Myocyte (in vitro differentiated cells): ENCODE measurements at regions not wholly inside any gene's neighbourhood (a gene's known extent, or its start where the extent isn't known, plus 50 kb on each side); places are given as distances from the start of the nearest gene placed in this dataset.

Source experiments
- DNase-seq: peaks from one replicate; pipeline ENCODE4 v3.0.0-alpha.2; 2012; ENCODE audit warnings: low read depth

GRCh38 chr11:40062616-40063015 is 1396.8 kb downstream of the LRRC4C start:
- no peak for DNase-seq

- DNase-seq, result no peak
Measured at GRCh38 chr11:40061221-40061620, 1398.2 kb downstream of the LRRC4C start.

- DNase-seq, result no peak
Measured at GRCh38 chr11:40054631-40055030, 1404.8 kb downstream of the LRRC4C start.

- no peak for DNase-seq
Measured at GRCh38 chr11:40045312-40045711, 1414.1 kb downstream of the LRRC4C start.

GRCh38 chr11:40037005-40037404 is 1422.4 kb downstream of the LRRC4C start:
- no peak for DNase-seq

GRCh38 chr11:40032331-40032730 is 1427.1 kb downstream of the LRRC4C start:
- DNase-seq, result no peak

GRCh38 chr11:40030867-40031266 is 1428.6 kb downstream of the LRRC4C start:
- no peak for DNase-seq

GRCh38 chr11:40029391-40029790 is 1430.1 kb downstream of the LRRC4C start:
- DNase-seq, result no peak

- no peak for DNase-seq
Measured at GRCh38 chr11:40027720-40028119, 1431.7 kb downstream of the LRRC4C start.

- DNase-seq, result no peak
Measured at GRCh38 chr11:40023724-40024123, 1435.7 kb downstream of the LRRC4C start.

GRCh38 chr11:40010011-40010410 is 1449.4 kb downstream of the LRRC4C start:
- DNase-seq, result no peak

- DNase-seq, result no peak
Measured at GRCh38 chr11:39992551-39992950, 1466.9 kb downstream of the LRRC4C start.

- DNase-seq, result no peak
Measured at GRCh38 chr11:39990421-39990831, 1469.0 kb downstream of the LRRC4C start.

GRCh38 chr11:39975091-39975490 is 1484.4 kb downstream of the LRRC4C start:
- DNase-seq, result no peak

- no peak for DNase-seq
Measured at GRCh38 chr11:39972461-39972860, 1487.0 kb downstream of the LRRC4C start.

- no peak for DNase-seq
Measured at GRCh38 chr11:39971938-39972337, 1487.5 kb downstream of the LRRC4C start.

GRCh38 chr11:39968071-39968470 is 1491.4 kb downstream of the LRRC4C start:
- DNase-seq, result no peak

GRCh38 chr11:39965701-39966100 is 1493.8 kb downstream of the LRRC4C start:
- DNase-seq, result peak; percentile 20

- no peak for DNase-seq
Measured at GRCh38 chr11:39960206-39960605, 1499.2 kb downstream of the LRRC4C start.

- DNase-seq, result no peak
Measured at GRCh38 chr11:39932966-39933365, 1526.5 kb downstream of the LRRC4C start.

- no peak for DNase-seq
Measured at GRCh38 chr11:39917256-39917655, 1542.2 kb downstream of the LRRC4C start.

- no peak for DNase-seq
Measured at GRCh38 chr11:39910087-39910486, 1549.4 kb downstream of the LRRC4C start.

GRCh38 chr11:39860931-39861330 is 1598.5 kb downstream of the LRRC4C start:
- no peak for DNase-seq

GRCh38 chr11:39817241-39817640 is 1642.2 kb downstream of the LRRC4C start:
- DNase-seq, result no peak
